ENCODE measurements at regions not wholly inside any gene's neighbourhood (a gene's known extent, or its start where the extent isn't known, plus 50 kb on each side); places are given as distances from the start of the nearest gene placed in this dataset.

DNA sequence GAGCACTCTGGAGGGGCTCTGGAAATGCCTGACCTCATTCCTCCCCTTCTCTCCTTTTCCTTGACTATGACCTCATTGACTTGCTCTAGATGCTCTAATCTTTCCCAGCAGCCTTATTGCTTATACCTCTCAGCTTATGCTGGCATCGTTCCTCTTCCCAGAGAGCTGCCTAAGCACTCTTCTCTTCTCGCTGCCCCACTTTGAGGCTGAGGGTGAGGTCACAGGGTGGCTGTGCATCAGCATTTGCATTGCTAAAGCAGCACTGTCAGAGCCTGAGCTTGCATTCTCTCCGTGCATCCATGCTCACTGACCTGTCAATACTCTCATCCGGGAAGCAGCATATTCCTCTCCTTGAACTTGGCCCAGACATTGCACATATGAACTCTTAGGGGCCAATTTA is 96.4 kb upstream of the NTRK2 start:
- no peak overlapping the region for H2AFZ ChIP-seq (ENCODE audit: low read depth, low read length)
- no peaks in the 10 kb centered on the region for H3K36me3 ChIP-seq (ENCODE audit: control insufficient read depth in 1 of 2, insufficient read depth in 2 of 2, low read depth in 1 of 2, low read length in 2 of 2)
- H3K4me1 ChIP-seq (ENCODE audit: control insufficient read depth, insufficient read depth, low read depth, low read length), result no peaks in the 10 kb centered on the region
- no peak overlapping the region for H2BK5ac ChIP-seq (ENCODE audit: low read depth, low read length, poor library complexity, severe bottlenecking)
- H3K79me1 ChIP-seq (replicated peaks; ENCODE audit: low read length, poor library complexity, severe bottlenecking), result no peaks in the 10 kb centered on the region
- H3K4me2 ChIP-seq (ENCODE audit: low read length, poor library complexity, severe bottlenecking), result no peak overlapping the region
- DNase-seq, result no peak
- no peak overlapping the region for H3K9ac ChIP-seq (ENCODE audit: low read length)
- H4K8ac ChIP-seq (ENCODE audit: low read length), result no peak overlapping the region
- H2AK5ac ChIP-seq (ENCODE audit: low read length, severe bottlenecking), result no peak overlapping the region
- 50% methylated on average over 4 of the region's 4 CpGs for WGBS
- no peak overlapping the region for H3K4me3 ChIP-seq (ENCODE audit: insufficient read depth in 1 of 2, low read depth in 1 of 2, low read length in 2 of 2)
- no peak overlapping the region for H3K18ac ChIP-seq (ENCODE audit: low read depth in 1 of 2, low read length in 2 of 2)
- H2BK12ac ChIP-seq (ENCODE audit: low read length in 2 of 2), result no peak overlapping the region
- no peaks in the 10 kb centered on the region for H3K27me3 ChIP-seq (ENCODE audit: control insufficient read depth in 1 of 2, insufficient read depth in 1 of 2, low read length in 2 of 2)
- H2BK120ac ChIP-seq (ENCODE audit: low read depth, low read length), result no peak overlapping the region
- no peak overlapping the region for H3K27ac ChIP-seq (ENCODE audit: low read length, poor library complexity, severe bottlenecking)
- H3K23ac ChIP-seq (ENCODE audit: low read length in 2 of 2), result no peak overlapping the region
- no peaks in the 10 kb centered on the region for H3K9me3 ChIP-seq (ENCODE audit: control insufficient read depth, low read length)
- H2BK15ac ChIP-seq (ENCODE audit: low read depth, poor library complexity, severe bottlenecking), result no peak overlapping the region
- no peak overlapping the region for H3K4ac ChIP-seq (ENCODE audit: low read depth in 1 of 2, low read length in 2 of 2)
- H3K14ac ChIP-seq (ENCODE audit: low read length in 2 of 2), result no peak overlapping the region
- H4K91ac ChIP-seq (ENCODE audit: low read length), result no peak overlapping the region

DNA sequence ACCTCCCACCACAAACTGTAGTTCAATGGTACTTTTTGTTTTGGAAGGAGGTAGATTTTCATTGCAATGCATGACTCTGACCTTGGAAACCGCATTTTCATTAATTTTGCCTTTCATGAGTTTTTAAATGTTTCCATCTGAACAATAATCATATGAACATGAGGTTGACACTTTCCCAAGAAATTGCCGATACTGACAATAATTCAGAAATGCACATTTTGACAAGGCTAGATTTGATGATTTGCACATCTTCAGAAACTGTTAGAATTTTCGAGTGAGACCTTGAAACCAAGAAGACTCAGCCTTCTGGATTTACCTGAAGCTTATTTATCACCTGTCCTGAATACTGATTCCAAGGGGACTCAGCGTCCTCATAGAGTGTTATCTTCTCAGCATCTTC is 93.8 kb upstream of the NTRK2 start:
- no peak overlapping the region for H4K91ac ChIP-seq (ENCODE audit: low read length)
- no peaks in the 10 kb centered on the region for H3K27me3 ChIP-seq (ENCODE audit: control insufficient read depth in 1 of 2, insufficient read depth in 1 of 2, low read length in 2 of 2)
- H3K4me1 ChIP-seq (ENCODE audit: control insufficient read depth, insufficient read depth, low read depth, low read length), result no peaks in the 10 kb centered on the region
- no peak overlapping the region for H3K27ac ChIP-seq (ENCODE audit: low read length, poor library complexity, severe bottlenecking)
- no peak overlapping the region for H2AFZ ChIP-seq (ENCODE audit: low read depth, low read length)
- H3K14ac ChIP-seq (ENCODE audit: low read length in 2 of 2), result no peak overlapping the region
- no peaks in the 10 kb centered on the region for H3K9me3 ChIP-seq (ENCODE audit: control insufficient read depth, low read length)
- no peak for DNase-seq
- WGBS, result 88% methylated on average over 3 of the region's 4 CpGs
- H2BK120ac ChIP-seq (ENCODE audit: low read depth, low read length), result no peak overlapping the region
- no peak overlapping the region for H2BK12ac ChIP-seq (ENCODE audit: low read length in 2 of 2)
- no peak overlapping the region for H2AK5ac ChIP-seq (ENCODE audit: low read length, severe bottlenecking)
- no peak overlapping the region for H4K8ac ChIP-seq (ENCODE audit: low read length)
- no peaks in the 10 kb centered on the region for H3K79me1 ChIP-seq (replicated peaks; ENCODE audit: low read length, poor library complexity, severe bottlenecking)
- no peak overlapping the region for H3K18ac ChIP-seq (ENCODE audit: low read depth in 1 of 2, low read length in 2 of 2)
- no peak overlapping the region for H2BK5ac ChIP-seq (ENCODE audit: low read depth, low read length, poor library complexity, severe bottlenecking)
- H3K36me3 ChIP-seq (ENCODE audit: control insufficient read depth in 1 of 2, insufficient read depth in 2 of 2, low read depth in 1 of 2, low read length in 2 of 2), result no peaks in the 10 kb centered on the region
- H3K4me2 ChIP-seq (ENCODE audit: low read length, poor library complexity, severe bottlenecking), result no peak overlapping the region
- no peak overlapping the region for H3K4ac ChIP-seq (ENCODE audit: low read depth in 1 of 2, low read length in 2 of 2)
- no peak overlapping the region for H3K9ac ChIP-seq (ENCODE audit: low read length)
- H2BK15ac ChIP-seq (ENCODE audit: low read depth, poor library complexity, severe bottlenecking), result no peak overlapping the region
- H3K4me3 ChIP-seq (ENCODE audit: insufficient read depth in 1 of 2, low read depth in 1 of 2, low read length in 2 of 2), result no peak overlapping the region
- no peak overlapping the region for H3K23ac ChIP-seq (ENCODE audit: low read length in 2 of 2)

DNA sequence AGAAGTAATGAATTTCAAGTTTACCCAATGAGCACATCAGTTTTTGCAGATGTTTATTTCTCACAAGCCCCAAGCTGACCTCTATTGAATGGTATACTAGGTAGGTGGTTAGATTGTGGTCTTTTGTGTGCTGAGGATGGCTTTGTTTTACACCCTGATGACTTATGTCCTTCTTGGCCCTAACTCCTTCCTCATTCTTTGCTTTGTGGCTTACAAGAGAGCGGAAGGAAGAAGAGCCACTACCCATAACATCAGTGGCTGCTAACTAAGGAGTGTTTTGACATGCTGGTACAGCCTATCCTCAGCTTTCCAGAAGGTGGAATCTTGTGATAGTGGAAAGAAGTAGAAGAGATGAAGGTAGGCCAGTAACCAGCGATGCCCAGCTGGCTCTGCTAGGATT is 85.7 kb upstream of the NTRK2 start:
- H2BK120ac ChIP-seq (ENCODE audit: low read depth, low read length), result no peak overlapping the region
- H3K36me3 ChIP-seq (ENCODE audit: control insufficient read depth in 1 of 2, insufficient read depth in 2 of 2, low read depth in 1 of 2, low read length in 2 of 2), result no peaks in the 10 kb centered on the region
- DNase-seq, result no peak
- no peak overlapping the region for H3K23ac ChIP-seq (ENCODE audit: low read length in 2 of 2)
- H2BK15ac ChIP-seq (ENCODE audit: low read depth, poor library complexity, severe bottlenecking), result no peak overlapping the region
- no peak overlapping the region for H3K27ac ChIP-seq (ENCODE audit: low read length, poor library complexity, severe bottlenecking)
- H4K91ac ChIP-seq (ENCODE audit: low read length), result no peak overlapping the region
- no peaks in the 10 kb centered on the region for H3K79me1 ChIP-seq (replicated peaks; ENCODE audit: low read length, poor library complexity, severe bottlenecking)
- H2AFZ ChIP-seq (ENCODE audit: low read depth, low read length), result no peak overlapping the region
- no peak overlapping the region for H4K8ac ChIP-seq (ENCODE audit: low read length)
- H3K27me3 ChIP-seq (ENCODE audit: control insufficient read depth in 1 of 2, insufficient read depth in 1 of 2, low read length in 2 of 2), result peaks cover 0 to 4% of the 10 kb centered on the region in 2 experiments
- no peak overlapping the region for H3K4me2 ChIP-seq (ENCODE audit: low read length, poor library complexity, severe bottlenecking)
- no peak overlapping the region for H3K14ac ChIP-seq (ENCODE audit: low read length in 2 of 2)
- H3K9ac ChIP-seq (ENCODE audit: low read length), result no peak overlapping the region
- WGBS, result no CpG with 5 or more reads among the region's 2 CpGs
- H2BK12ac ChIP-seq (ENCODE audit: low read length in 2 of 2), result no peak overlapping the region
- no peaks in the 10 kb centered on the region for H3K9me3 ChIP-seq (ENCODE audit: control insufficient read depth, low read length)
- no peak overlapping the region for H3K4ac ChIP-seq (ENCODE audit: low read depth in 1 of 2, low read length in 2 of 2)
- no peak overlapping the region for H2BK5ac ChIP-seq (ENCODE audit: low read depth, low read length, poor library complexity, severe bottlenecking)
- no peak overlapping the region for H3K18ac ChIP-seq (ENCODE audit: low read depth in 1 of 2, low read length in 2 of 2)
- H3K4me3 ChIP-seq (ENCODE audit: insufficient read depth in 1 of 2, low read depth in 1 of 2, low read length in 2 of 2), result no peak overlapping the region
- H2AK5ac ChIP-seq (ENCODE audit: low read length, severe bottlenecking), result no peak overlapping the region
- H3K4me1 ChIP-seq (ENCODE audit: control insufficient read depth, insufficient read depth, low read depth, low read length), result no peaks in the 10 kb centered on the region

DNA sequence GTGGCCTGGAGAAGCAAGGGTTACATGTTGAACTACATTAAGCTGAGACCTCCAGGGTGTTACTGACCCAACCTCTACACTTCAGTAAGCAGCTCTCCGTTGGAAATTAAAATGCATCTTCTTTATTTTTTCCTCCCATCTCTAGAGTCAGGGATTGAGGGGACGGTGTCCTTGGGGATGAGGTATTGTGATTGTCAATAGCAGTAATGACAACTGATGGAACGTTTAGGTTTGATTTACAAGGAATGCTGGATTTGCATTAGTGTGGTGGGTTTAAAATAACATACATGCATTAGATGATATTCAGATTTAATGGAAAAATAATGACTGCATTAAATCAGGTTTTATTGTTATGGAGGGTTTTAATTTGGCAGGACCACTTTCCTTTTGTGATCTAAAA is 82.9 kb upstream of the NTRK2 start:
- no peak overlapping the region for H2BK15ac ChIP-seq (ENCODE audit: low read depth, poor library complexity, severe bottlenecking)
- no peak overlapping the region for H4K91ac ChIP-seq (ENCODE audit: low read length)
- no peak overlapping the region for H3K23ac ChIP-seq (ENCODE audit: low read length in 2 of 2)
- H2BK120ac ChIP-seq (ENCODE audit: low read depth, low read length), result no peak overlapping the region
- no peak overlapping the region for H2AK5ac ChIP-seq (ENCODE audit: low read length, severe bottlenecking)
- no peak overlapping the region for H2BK12ac ChIP-seq (ENCODE audit: low read length in 2 of 2)
- 80% methylated on average over 2 of the region's 3 CpGs for WGBS
- H3K27me3 ChIP-seq (ENCODE audit: control insufficient read depth in 1 of 2, insufficient read depth in 1 of 2, low read length in 2 of 2), result peaks cover 0 to 4% of the 10 kb centered on the region in 2 experiments
- no peak overlapping the region for H3K9ac ChIP-seq (ENCODE audit: low read length)
- H3K79me1 ChIP-seq (replicated peaks; ENCODE audit: low read length, poor library complexity, severe bottlenecking), result no peaks in the 10 kb centered on the region
- H2BK5ac ChIP-seq (ENCODE audit: low read depth, low read length, poor library complexity, severe bottlenecking), result no peak overlapping the region
- no peak overlapping the region for H3K27ac ChIP-seq (ENCODE audit: low read length, poor library complexity, severe bottlenecking)
- H4K8ac ChIP-seq (ENCODE audit: low read length), result no peak overlapping the region
- no peak overlapping the region for H2AFZ ChIP-seq (ENCODE audit: low read depth, low read length)
- no peak overlapping the region for H3K14ac ChIP-seq (ENCODE audit: low read length in 2 of 2)
- H3K36me3 ChIP-seq (ENCODE audit: control insufficient read depth in 1 of 2, insufficient read depth in 2 of 2, low read depth in 1 of 2, low read length in 2 of 2), result no peaks in the 10 kb centered on the region
- no peak overlapping the region for H3K4ac ChIP-seq (ENCODE audit: low read depth in 1 of 2, low read length in 2 of 2)
- no peak overlapping the region for H3K18ac ChIP-seq (ENCODE audit: low read depth in 1 of 2, low read length in 2 of 2)
- DNase-seq, result no peak
- H3K4me3 ChIP-seq (ENCODE audit: insufficient read depth in 1 of 2, low read depth in 1 of 2, low read length in 2 of 2), result no peak overlapping the region
- no peak overlapping the region for H3K4me2 ChIP-seq (ENCODE audit: low read length, poor library complexity, severe bottlenecking)
- H3K4me1 ChIP-seq (ENCODE audit: control insufficient read depth, insufficient read depth, low read depth, low read length), result no peaks in the 10 kb centered on the region
- H3K9me3 ChIP-seq (ENCODE audit: control insufficient read depth, low read length), result no peaks in the 10 kb centered on the region
